ENCODE measurements at regions not wholly inside any gene's neighbourhood (a gene's known extent, or its start where the extent isn't known, plus 50 kb on each side); places are given as distances from the start of the nearest gene placed in this dataset.

DNA sequence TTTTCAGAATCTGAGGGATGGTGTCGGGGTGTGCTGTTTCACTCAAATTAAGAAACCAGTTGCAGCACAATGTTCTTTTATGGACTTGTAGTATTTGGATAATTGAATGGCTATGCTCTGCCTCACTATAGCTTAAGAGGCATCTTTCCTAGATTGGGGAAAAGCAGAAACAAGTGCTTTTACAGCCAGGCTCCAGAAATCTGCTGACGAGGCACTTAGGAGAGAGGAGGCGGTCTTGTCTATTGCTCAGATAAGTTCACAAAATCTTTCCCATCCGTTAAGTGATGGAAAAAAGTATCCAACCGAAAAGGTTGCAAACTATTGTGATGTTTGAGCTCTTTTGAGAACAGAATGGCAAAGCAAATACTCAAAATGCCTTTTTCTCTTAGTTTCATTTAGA lies 336.1 kb upstream of the RARB start:
- Histone ChIP-seq H3K4me1 (ENCODE audit: low read depth, poor library complexity, severe bottlenecking) (no peaks in the 10 kb centered on the region), H3K27me3 (ENCODE audit: insufficient read depth, low read depth) (no peaks in the 10 kb centered on the region), H3K79me2 (ENCODE audit: insufficient read depth, low read depth) (no peaks in the 10 kb centered on the region), H2AFZ (ENCODE audit: low read depth) (no peak overlapping the region), H4K20me1 (ENCODE audit: insufficient read depth) (no peaks in the 10 kb centered on the region), H3K36me3 (ENCODE audit: insufficient read depth) (no peaks in the 10 kb centered on the region), H3K4me3 (IDR thresholded peaks at IDR 0.05; ENCODE audit: insufficient read depth, low read depth, low read length) (no peak overlapping the region), H3K9ac (no peak overlapping the region), H3K4me2 (no peak overlapping the region), H3K27ac (no peak overlapping the region)
- TF ChIP-seq, protein P1, sequence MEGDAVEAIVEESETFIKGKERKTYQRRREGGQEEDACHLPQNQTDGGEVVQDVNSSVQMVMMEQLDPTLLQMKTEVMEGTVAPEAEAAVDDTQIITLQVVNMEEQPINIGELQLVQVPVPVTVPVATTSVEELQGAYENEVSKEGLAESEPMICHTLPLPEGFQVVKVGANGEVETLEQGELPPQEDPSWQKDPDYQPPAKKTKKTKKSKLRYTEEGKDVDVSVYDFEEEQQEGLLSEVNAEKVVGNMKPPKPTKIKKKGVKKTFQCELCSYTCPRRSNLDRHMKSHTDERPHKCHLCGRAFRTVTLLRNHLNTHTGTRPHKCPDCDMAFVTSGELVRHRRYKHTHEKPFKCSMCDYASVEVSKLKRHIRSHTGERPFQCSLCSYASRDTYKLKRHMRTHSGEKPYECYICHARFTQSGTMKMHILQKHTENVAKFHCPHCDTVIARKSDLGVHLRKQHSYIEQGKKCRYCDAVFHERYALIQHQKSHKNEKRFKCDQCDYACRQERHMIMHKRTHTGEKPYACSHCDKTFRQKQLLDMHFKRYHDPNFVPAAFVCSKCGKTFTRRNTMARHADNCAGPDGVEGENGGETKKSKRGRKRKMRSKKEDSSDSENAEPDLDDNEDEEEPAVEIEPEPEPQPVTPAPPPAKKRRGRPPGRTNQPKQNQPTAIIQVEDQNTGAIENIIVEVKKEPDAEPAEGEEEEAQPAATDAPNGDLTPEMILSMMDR (conservative IDR thresholded peaks at IDR 0.05; ENCODE audit: low read depth, low read length), result no peak

GRCh38 chr3:25094932-25095685 lies 333.0 kb upstream of the RARB start:
- Histone ChIP-seq H2AFZ (ENCODE audit: low read depth) (no peak overlapping the region), H4K20me1 (ENCODE audit: insufficient read depth) (no peaks in the 10 kb centered on the region)

DNA sequence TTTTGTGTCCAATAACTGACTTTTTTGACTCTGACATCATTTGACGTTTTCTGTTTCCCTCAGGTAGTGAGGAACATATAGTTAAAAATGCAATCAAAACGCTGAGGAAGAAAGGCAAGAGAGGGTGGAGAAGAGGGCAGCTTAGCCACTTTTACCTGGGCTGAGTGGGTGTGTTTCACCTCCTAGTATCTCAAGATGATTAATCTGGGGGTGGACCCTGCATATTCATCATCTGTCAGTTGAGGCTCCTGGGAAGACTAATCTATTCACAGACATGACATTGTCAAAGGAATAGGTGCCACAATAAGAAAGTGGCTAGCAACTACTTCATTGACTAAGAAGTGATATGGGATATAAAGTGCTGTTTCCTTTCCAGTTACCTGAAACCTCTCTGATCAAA lies 331.5 kb upstream of the RARB start:
- no peak overlapping the region for H3K9ac ChIP-seq
- no peaks in the 10 kb centered on the region for H3K79me2 ChIP-seq (ENCODE audit: insufficient read depth, low read depth)
- no peak overlapping the region for H3K4me3 ChIP-seq (IDR thresholded peaks at IDR 0.05; ENCODE audit: insufficient read depth, low read depth, low read length)
- no peaks in the 10 kb centered on the region for H3K27me3 ChIP-seq (ENCODE audit: insufficient read depth, low read depth)
- H3K4me1 ChIP-seq (ENCODE audit: low read depth, poor library complexity, severe bottlenecking), result no peaks in the 10 kb centered on the region
- no peaks in the 10 kb centered on the region for H3K36me3 ChIP-seq (ENCODE audit: insufficient read depth)
- H3K27ac ChIP-seq, result no peak overlapping the region
- H3K4me2 ChIP-seq, result no peak overlapping the region
- no peaks in the 10 kb centered on the region for H4K20me1 ChIP-seq (ENCODE audit: insufficient read depth)
- TF ChIP-seq, protein P1 (conservative IDR thresholded peaks at IDR 0.05; ENCODE audit: low read depth, low read length), result no peak
- H2AFZ ChIP-seq (ENCODE audit: low read depth), result no peak overlapping the region

More at GRCh38 chr3:25094932-25095685, 333.0 kb upstream of the RARB start:
- Histone ChIP-seq H3K36me3 (ENCODE audit: insufficient read depth) (no peaks in the 10 kb centered on the region), H3K79me2 (ENCODE audit: insufficient read depth, low read depth) (no peaks in the 10 kb centered on the region), H3K4me1 (ENCODE audit: low read depth, poor library complexity, severe bottlenecking) (no peaks in the 10 kb centered on the region), H3K27ac (no peak overlapping the region), H3K9ac (no peak overlapping the region), H3K4me3 (IDR thresholded peaks at IDR 0.05; ENCODE audit: insufficient read depth, low read depth, low read length) (no peak overlapping the region), H3K4me2 (no peak overlapping the region), H3K27me3 (ENCODE audit: insufficient read depth, low read depth) (no peaks in the 10 kb centered on the region)
- TF ChIP-seq, protein P1 (conservative IDR thresholded peaks at IDR 0.05; ENCODE audit: low read depth, low read length), result no peak

DNA sequence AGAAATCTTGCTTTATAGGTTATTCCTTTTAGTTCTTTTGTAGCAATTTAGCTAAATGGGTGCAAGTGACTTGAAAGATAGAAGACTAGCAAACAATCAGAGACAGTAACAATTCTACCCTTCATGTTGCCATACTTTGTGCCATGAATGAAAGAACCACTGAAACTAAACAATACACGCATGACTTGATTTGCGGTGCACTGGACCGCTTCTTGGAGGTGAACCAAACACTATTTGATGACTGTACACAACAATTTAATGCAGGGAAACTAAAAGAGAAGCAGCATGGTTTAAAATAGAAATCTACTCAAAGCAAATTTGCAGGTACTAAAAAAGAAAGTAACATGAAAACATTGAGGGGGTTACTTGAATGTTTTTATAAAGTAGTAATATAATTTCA lies 331.0 kb upstream of the RARB start:
- TF ChIP-seq, protein P1 (conservative IDR thresholded peaks at IDR 0.05; ENCODE audit: low read depth, low read length), result no peak
- Histone ChIP-seq H4K20me1 (ENCODE audit: insufficient read depth) (no peaks in the 10 kb centered on the region), H3K4me1 (ENCODE audit: low read depth, poor library complexity, severe bottlenecking) (no peaks in the 10 kb centered on the region), H3K27ac (no peak overlapping the region), H3K9ac (no peak overlapping the region), H3K4me2 (no peak overlapping the region), H3K27me3 (ENCODE audit: insufficient read depth, low read depth) (no peaks in the 10 kb centered on the region), H3K36me3 (ENCODE audit: insufficient read depth) (no peaks in the 10 kb centered on the region), H3K4me3 (IDR thresholded peaks at IDR 0.05; ENCODE audit: insufficient read depth, low read depth, low read length) (no peak overlapping the region), H3K79me2 (ENCODE audit: insufficient read depth, low read depth) (no peaks in the 10 kb centered on the region), H2AFZ (ENCODE audit: low read depth) (no peak overlapping the region)

Measured in KMS-11 (cell line).